ENCODE measurements at regions not wholly inside any gene's neighbourhood (a gene's known extent, or its start where the extent isn't known, plus 50 kb on each side); places are given as distances from the start of the nearest gene placed in this dataset.

DNA sequence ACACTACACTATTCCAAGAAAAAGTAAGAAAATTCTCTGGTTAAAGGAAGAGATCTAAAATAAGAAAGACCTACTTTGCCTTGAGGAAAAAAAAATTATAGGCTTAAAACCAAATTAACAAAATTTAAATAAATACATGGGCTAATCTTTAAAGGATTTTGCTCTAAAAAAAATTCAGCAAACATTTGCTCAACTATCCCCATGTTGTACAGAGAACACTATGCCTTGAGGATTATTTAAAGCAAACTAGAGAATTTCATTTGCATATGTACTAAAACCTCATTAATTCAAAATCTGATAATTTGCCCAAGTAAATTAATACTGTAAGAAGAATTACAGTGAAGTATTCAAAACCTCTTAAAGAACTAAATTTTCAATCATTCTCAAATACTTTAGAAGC is 71.6 kb upstream of the KCNIP4 start:
- no peak for DNase-seq

GRCh38 chr4:22019676-22020075 is 71.1 kb upstream of the KCNIP4 start:
- DNase-seq, result no peak

- no peak for DNase-seq
These were observed 65.7 kb upstream of the KCNIP4 start for GRCh38 chr4:22014222-22014741.

DNA sequence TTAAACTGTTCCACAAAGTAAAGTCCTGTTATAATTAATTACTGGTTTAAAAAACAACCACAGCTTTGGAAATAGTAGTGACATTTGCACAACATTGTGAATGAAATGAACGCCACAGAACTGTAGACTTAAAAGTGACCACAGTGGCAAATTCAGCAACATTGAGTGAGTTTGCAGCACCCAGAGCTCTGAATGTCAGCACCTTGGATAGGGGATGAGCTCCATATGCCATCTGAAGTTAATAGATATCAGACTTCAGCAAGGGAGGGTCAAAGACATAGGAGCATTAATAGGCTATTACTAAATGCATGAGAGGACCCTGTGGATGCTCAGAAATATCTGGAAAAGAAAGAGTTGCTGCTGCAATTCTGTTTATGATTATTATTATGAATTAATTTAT is 55.3 kb upstream of the KCNIP4 start:
- no peak for DNase-seq
